ENCODE measurements at regions not wholly inside any gene's neighbourhood (a gene's known extent, or its start where the extent isn't known, plus 50 kb on each side); places are given as distances from the start of the nearest gene placed in this dataset.

DNA sequence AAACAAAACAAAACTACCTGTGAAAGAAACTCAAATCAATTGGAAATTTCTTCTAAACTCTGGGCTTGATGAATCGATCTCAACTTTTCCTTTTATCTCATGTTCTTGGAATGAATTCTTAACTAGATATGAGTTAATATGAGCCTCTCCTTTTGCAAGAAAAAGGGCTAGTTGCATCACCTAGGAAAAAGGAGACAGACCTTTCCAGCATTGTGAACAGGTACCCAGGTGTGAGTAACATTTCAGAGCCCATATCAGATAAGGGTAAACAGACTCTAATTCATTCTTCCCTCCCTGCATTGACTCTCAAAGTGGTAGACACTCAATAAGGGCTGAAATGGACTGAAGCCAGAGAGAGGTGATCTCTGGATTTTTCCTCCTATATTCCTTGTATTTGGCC is 103.8 kb upstream of the AGR3 start:
- intact Hi-C loops (cut with micrococcal nuclease) = loop anchor here (10.0 kb wide), 1 partner anchor 659 kb away; no protein-coding TSS in a partner anchor

DNA sequence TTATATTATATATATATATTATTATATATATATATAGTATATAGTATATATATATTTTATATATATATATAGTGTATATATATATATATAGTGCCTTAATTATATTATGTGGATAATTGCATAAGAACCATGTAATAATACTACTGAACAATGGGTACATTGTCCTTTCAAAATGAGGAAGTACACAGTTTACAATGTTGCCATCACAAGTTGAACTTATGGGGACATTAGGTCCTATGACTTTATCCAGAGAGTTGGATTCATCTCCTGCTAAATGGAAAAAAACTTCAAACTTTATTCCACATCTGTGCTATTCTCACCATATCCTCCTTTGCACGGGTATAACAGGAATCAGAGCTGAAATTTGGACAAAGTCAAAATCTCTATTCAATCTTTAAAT is 105.0 kb upstream of the AGR3 start:
- Mint-ChIP-seq H3K36me3 (ENCODE audit: low read depth) (no peaks in the 10 kb centered on the region), H3K9me3 (no peaks in the 10 kb centered on the region), H3K4me1 (ENCODE audit: low read depth) (peaks cover 3% of the 10 kb centered on the region), H3K4me3 (no peak overlapping the region), H3K27me3 (peaks cover 3% of the 10 kb centered on the region), H3K27ac (no peak overlapping the region)
- ATAC-seq (no peak), DNase-seq (no peak)
- intact Hi-C loops (cut with micrococcal nuclease) = loop anchor here (10.0 kb wide), 1 partner anchor 658 kb away; no protein-coding TSS in a partner anchor
- CTCF ChIA-PET = interaction anchor here (1.1 kb wide), 1 partner anchor 164 kb away, joined by 4 read pairs; no protein-coding TSS in a partner anchor
- POLR2A ChIA-PET = no interaction called here
- no peak for TF ChIP-seq CTCF (IDR thresholded peaks at IDR 0.05)

More for the DNA sequence above, 103.8 kb upstream of the AGR3 start:
- no peak overlapping the region for H3K27ac Mint-ChIP-seq
- TF ChIP-seq CTCF (IDR thresholded peaks at IDR 0.05) = no peak
- H3K4me1 Mint-ChIP-seq (ENCODE audit: low read depth) = peaks cover 3% of the 10 kb centered on the region
- POLR2A ChIA-PET = no interaction called here
- H3K36me3 Mint-ChIP-seq (ENCODE audit: low read depth) = no peaks in the 10 kb centered on the region
- H3K4me3 Mint-ChIP-seq = no peak overlapping the region
- no peak for ATAC-seq
- H3K9me3 Mint-ChIP-seq = no peaks in the 10 kb centered on the region
- peaks cover 3% of the 10 kb centered on the region for H3K27me3 Mint-ChIP-seq
- no peak for DNase-seq
- CTCF ChIA-PET = no interaction called here

DNA sequence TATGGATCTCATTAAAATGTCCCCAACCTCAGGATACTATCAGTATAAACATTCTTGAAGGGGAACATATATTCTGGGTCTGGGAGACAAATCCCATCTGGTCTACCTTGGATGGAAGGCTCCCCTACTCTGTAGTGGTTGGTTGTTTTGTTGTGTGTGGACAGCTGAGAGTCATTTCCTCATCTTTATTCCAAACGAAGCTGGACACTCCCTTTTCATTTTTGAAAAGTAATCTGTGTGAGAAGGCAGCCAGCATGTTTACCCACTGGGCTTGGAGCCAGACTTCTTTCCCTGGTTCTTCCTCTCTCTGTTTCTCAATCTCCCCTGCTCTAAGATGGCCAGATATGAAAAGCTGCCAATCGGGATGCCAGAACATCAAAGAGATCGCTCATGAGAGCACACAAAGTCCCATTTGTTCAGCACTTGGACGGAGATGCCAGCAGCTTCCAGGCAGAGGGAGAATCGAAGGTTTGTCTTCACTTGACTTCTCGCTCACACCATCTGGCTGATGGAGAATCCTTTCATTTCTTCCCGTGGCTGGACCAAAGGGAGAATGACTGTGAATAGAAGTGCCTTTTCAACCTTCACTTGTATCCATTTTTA is 108.1 kb upstream of the AGR3 start:
- Mint-ChIP-seq H3K27me3 (peaks cover 7% of the 10 kb centered on the region), H3K4me1 (ENCODE audit: low read depth) (no peaks in the 10 kb centered on the region), H3K4me3 (no peak overlapping the region), H3K27ac (no peak overlapping the region), H3K36me3 (ENCODE audit: low read depth) (no peaks in the 10 kb centered on the region), H3K9me3 (no peaks in the 10 kb centered on the region)
- DNase-seq (no peak), ATAC-seq (no peak)
- POLR2A ChIA-PET = no interaction called here
- CTCF ChIA-PET = no interaction called here
- intact Hi-C loops (cut with micrococcal nuclease) = loop anchor here (10.0 kb wide), 1 partner anchor 655 kb away; no protein-coding TSS in a partner anchor
- TF ChIP-seq CTCF (IDR thresholded peaks at IDR 0.05) = no peak

GRCh38 chr7:16991551-16991950 is 109.8 kb upstream of the AGR3 start:
- H3K4me1 Mint-ChIP-seq (ENCODE audit: low read depth) = no peaks in the 10 kb centered on the region
- H3K4me3 Mint-ChIP-seq = no peak overlapping the region
- H3K9me3 Mint-ChIP-seq = peaks cover 4% of the 10 kb centered on the region
- intact Hi-C loops (cut with micrococcal nuclease) = no loop called here
- no peak overlapping the region for H3K27ac Mint-ChIP-seq
- no peaks in the 10 kb centered on the region for H3K36me3 Mint-ChIP-seq (ENCODE audit: low read depth)
- no peak for ATAC-seq
- no peak for DNase-seq
- ChIA-PET POLR2A (no interaction called here), CTCF (interaction anchor here (2.6 kb wide), 1 partner anchor 8 kb away, joined by 21 read pairs; no protein-coding TSS in a partner anchor)
- TF ChIP-seq CTCF (IDR thresholded peaks at IDR 0.05) = no peak
- peaks cover 4% of the 10 kb centered on the region for H3K27me3 Mint-ChIP-seq

DNA sequence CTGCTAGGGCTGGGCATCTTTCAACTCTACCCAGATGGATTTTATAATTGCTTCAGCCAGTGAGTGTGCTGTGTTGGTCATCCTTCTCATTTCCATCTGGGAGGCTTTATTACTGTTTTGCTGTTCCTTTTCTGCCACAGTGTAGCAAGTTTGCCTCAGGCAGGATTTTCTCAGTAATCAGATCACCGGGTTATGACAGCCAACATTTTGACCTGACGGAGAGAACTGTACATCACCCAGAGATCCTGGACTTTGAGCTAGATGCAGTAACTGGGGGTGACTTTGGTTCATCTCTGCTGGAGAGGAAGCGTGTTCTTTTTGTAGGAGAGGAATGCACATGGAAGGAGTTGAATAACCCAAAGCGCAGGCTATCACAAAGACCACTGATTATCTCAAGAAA is 111.8 kb upstream of the AGR3 start:
- H3K27ac Mint-ChIP-seq = no peak overlapping the region
- peaks cover 3% of the 10 kb centered on the region for H3K36me3 Mint-ChIP-seq (ENCODE audit: low read depth)
- peaks cover 6% of the 10 kb centered on the region for H3K27me3 Mint-ChIP-seq
- intact Hi-C loops (cut with micrococcal nuclease) = no loop called here
- peaks cover 13% of the 10 kb centered on the region for H3K9me3 Mint-ChIP-seq
- ChIA-PET CTCF (interaction anchor here (1.0 to 2.6 kb wide), 2 partner anchors 10 to 16 kb away, joined by 4 to 21 read pairs; no protein-coding TSS in a partner anchor), POLR2A (interaction anchor here (0.8 kb wide), 1 partner anchor 215 kb away, joined by 3 read pairs; no protein-coding TSS in a partner anchor)
- ATAC-seq (no peak), DNase-seq (no peak)
- no peaks in the 10 kb centered on the region for H3K4me1 Mint-ChIP-seq (ENCODE audit: low read depth)
- no peak for TF ChIP-seq CTCF (IDR thresholded peaks at IDR 0.05)
- no peak overlapping the region for H3K4me3 Mint-ChIP-seq

Data from activated CD8-positive, alpha-beta T cell treated with anti-CD3 and anti-CD28 coated beads for 36 hours (primary cell).